Right cardiac atrium (tissue), 5 donors: ENCODE measurements at regions not wholly inside any gene's neighbourhood (a gene's known extent, or its start where the extent isn't known, plus 50 kb on each side); places are given as distances from the start of the nearest gene placed in this dataset.

Source experiments
- ATAC-seq, 2 donors: fragments of 200-7000 bp; cut with Tn5 transposase; one replicate each; pipeline versions ENCODE4 v1.8.0 to v1.9.1; 2020; ENCODE audit warnings: moderate library complexity in 2 of 2, mild to moderate bottlenecking in 1 of 2
- DNase-seq, 3 donors: peaks; one replicate each; pipeline ENCODE4 v3.0.0-alpha.2; 2020
- H3K27ac ChIP-seq: one replicate; pipeline ENCODE4 v1.5.1; 2013; ENCODE audit warnings: mild to moderate bottlenecking, low read length, control low read depth, moderate library complexity
- H3K27me3 ChIP-seq: one replicate; pipeline ENCODE4 v1.6.1; 2013; ENCODE audit not compliant: control insufficient read depth, insufficient read depth
- H3K4me1 ChIP-seq: one replicate; pipeline ENCODE4 v1.6.1; 2013; ENCODE audit warnings: low read length; ENCODE audit not compliant: control insufficient read depth, insufficient read depth
- H3K4me3 ChIP-seq: one replicate; pipeline ENCODE4 v1.5.1; 2013; ENCODE audit warnings: low read length, control low read depth
- H3K9me3 ChIP-seq: one replicate; pipeline ENCODE4 v1.6.1; 2013; ENCODE audit warnings: low read length; ENCODE audit not compliant: control insufficient read depth
- WGBS: extraction: QIAGEN DNeasy Blood & Tissue Kit; methylation state at CpG from one replicate; pipeline ENCODE4 v1.1.7; 2013; 5-methylcytosine and 5-hydroxymethylcytosine counted together
- intact Hi-C, 4 donors: fragments of 100-400 bp; cut with DNase I; formaldehyde crosslinking; loops; one replicate each; pipeline versions ENCODE4 v1.11.0 to v1.14.0; 2022 to 2023
- donor health status: healthy with polysubstance abuse.
- donor health status: DM: no; HTN: yes; CAD: no.
- donor health status: DM: no; HTN: no; CAD: no.
- donor health status: DM: no; HTN: yes; CAD: no; lungs with severe emphysema.
- donor health status: DM: yes; HTN: yes; CAD: no.

GRCh38 chr1:72648465-72648864 lies 366.1 kb upstream of the NEGR1 start:
- no peak overlapping the region for H3K4me3 ChIP-seq
- no peaks in the 10 kb centered on the region for H3K27me3 ChIP-seq
- H3K9me3 ChIP-seq: no peaks in the 10 kb centered on the region
- H3K4me1 ChIP-seq: no peaks in the 10 kb centered on the region
- H3K27ac ChIP-seq: no peak overlapping the region
- WGBS: 64% methylated on average over 5 of the region's 5 CpGs
- ATAC-seq (no peak), DNase-seq (no peak)
- intact Hi-C loops: no loop called here

GRCh38 chr1:72643142-72643541 lies 360.8 kb upstream of the NEGR1 start:
- Histone ChIP-seq H3K27me3 (no peaks in the 10 kb centered on the region), H3K4me3 (no peak overlapping the region), H3K27ac (no peak overlapping the region), H3K9me3 (no peaks in the 10 kb centered on the region), H3K4me1 (no peaks in the 10 kb centered on the region)
- intact Hi-C loops: no loop called here
- ATAC-seq: no peak
- DNase-seq: no peak
- WGBS: 79% methylated on average over 2 of the region's 2 CpGs

- H3K27me3 ChIP-seq: no peaks in the 10 kb centered on the region
- ATAC-seq (no peak), DNase-seq (no peak)
- no peaks in the 10 kb centered on the region for H3K9me3 ChIP-seq
- H3K4me1 ChIP-seq: no peaks in the 10 kb centered on the region
- no peak overlapping the region for H3K4me3 ChIP-seq
- H3K27ac ChIP-seq: no peak overlapping the region
- intact Hi-C loops: no loop called here
- WGBS: 75% methylated on average over 1 of the region's 1 CpG
Measured at GRCh38 chr1:72637593-72637992, 355.3 kb upstream of the NEGR1 start.

- whole genome bisulfite sequencing: 54% methylated on average over 2 of the region's 2 CpGs
- ATAC-seq: peak in 1 of 2 donors; percentile 64
Measured at GRCh38 chr1:72636631-72637030, 354.3 kb upstream of the NEGR1 start.

GRCh38 chr1:72635719-72636118 lies 353.4 kb upstream of the NEGR1 start:
- no peak for DNase-seq
- Histone ChIP-seq H3K4me1 (no peaks in the 10 kb centered on the region), H3K27ac (no peak overlapping the region), H3K27me3 (no peaks in the 10 kb centered on the region), H3K4me3 (no peak overlapping the region), H3K9me3 (no peaks in the 10 kb centered on the region)
- intact Hi-C loops: no loop called here
- 63% methylated on average over 5 of the region's 5 CpGs for WGBS
- no peak for ATAC-seq

More at GRCh38 chr1:72636631-72637030, 354.3 kb upstream of the NEGR1 start:
- intact Hi-C loops: no loop called here
- H3K27ac ChIP-seq: no peak overlapping the region
- H3K4me1 ChIP-seq: no peaks in the 10 kb centered on the region
- no peaks in the 10 kb centered on the region for H3K27me3 ChIP-seq
- no peak overlapping the region for H3K4me3 ChIP-seq
- no peaks in the 10 kb centered on the region for H3K9me3 ChIP-seq
- DNase-seq: no peak

- H3K9me3 ChIP-seq: no peaks in the 10 kb centered on the region
- H3K4me3 ChIP-seq: no peak overlapping the region
- H3K27ac ChIP-seq: no peak overlapping the region
- WGBS: 77% methylated on average over 3 of the region's 3 CpGs
- no peaks in the 10 kb centered on the region for H3K27me3 ChIP-seq
- ATAC-seq: no peak
- H3K4me1 ChIP-seq: no peaks in the 10 kb centered on the region
- intact Hi-C loops: no loop called here
- no peak for DNase-seq
Measured at GRCh38 chr1:72634946-72635345, 352.6 kb upstream of the NEGR1 start.

- no peak overlapping the region for H3K4me3 ChIP-seq
- ATAC-seq (no peak), DNase-seq (no peak)
- H3K27me3 ChIP-seq: no peaks in the 10 kb centered on the region
- intact Hi-C loops: no loop called here
- 45% methylated on average over 2 of the region's 2 CpGs for WGBS
- no peak overlapping the region for H3K27ac ChIP-seq
- H3K9me3 ChIP-seq: no peaks in the 10 kb centered on the region
- H3K4me1 ChIP-seq: no peaks in the 10 kb centered on the region
Measured at GRCh38 chr1:72631449-72631848, 349.1 kb upstream of the NEGR1 start.

GRCh38 chr1:72623299-72623708 lies 341.0 kb upstream of the NEGR1 start:
- Histone ChIP-seq H3K9me3 (no peaks in the 10 kb centered on the region), H3K27ac (no peak overlapping the region), H3K27me3 (no peaks in the 10 kb centered on the region), H3K4me1 (no peaks in the 10 kb centered on the region), H3K4me3 (peak overlapping the region; percentile 34)
- ATAC-seq (peak; percentile 66 to 76), DNase-seq (no peak)
- WGBS: 32% methylated on average over 4 of the region's 4 CpGs
- intact Hi-C loops: no loop called here

- Histone ChIP-seq H3K9me3 (no peaks in the 10 kb centered on the region), H3K27ac (no peak overlapping the region), H3K27me3 (no peaks in the 10 kb centered on the region), H3K4me1 (no peaks in the 10 kb centered on the region), H3K4me3 (no peak overlapping the region)
- ATAC-seq (peak in 1 of 2 donors; percentile 77), DNase-seq (no peak)
- intact Hi-C loops: no loop called here
- 29% methylated on average over 2 of the region's 2 CpGs for WGBS
Measured at GRCh38 chr1:72620453-72620852, 338.1 kb upstream of the NEGR1 start.

- intact Hi-C loops: no loop called here
- ATAC-seq (no peak), DNase-seq (no peak)
- no peak overlapping the region for H3K27ac ChIP-seq
- no peaks in the 10 kb centered on the region for H3K4me1 ChIP-seq
- H3K27me3 ChIP-seq: no peaks in the 10 kb centered on the region
- no peaks in the 10 kb centered on the region for H3K9me3 ChIP-seq
- WGBS: 39% methylated on average over 3 of the region's 3 CpGs
- no peak overlapping the region for H3K4me3 ChIP-seq
Measured at GRCh38 chr1:72606216-72606810, 324.0 kb upstream of the NEGR1 start.

GRCh38 chr1:72601035-72601674 lies 318.8 kb upstream of the NEGR1 start:
- no peaks in the 10 kb centered on the region for H3K4me1 ChIP-seq
- DNase-seq: no peak
- WGBS: 64% methylated on average over 6 of the region's 6 CpGs
- H3K9me3 ChIP-seq: no peaks in the 10 kb centered on the region
- no peaks in the 10 kb centered on the region for H3K27me3 ChIP-seq
- intact Hi-C loops: no loop called here
- no peak overlapping the region for H3K27ac ChIP-seq
- no peak overlapping the region for H3K4me3 ChIP-seq
- ATAC-seq: no peak
